NCI-H1092 (cell line): ENCODE measurements at regions not wholly inside any gene's neighbourhood (a gene's known extent, or its start where the extent isn't known, plus 50 kb on each side); places are given as distances from the start of the nearest gene placed in this dataset.

Experiments
- DNase-seq: peaks from one replicate; lab custom pipeline; 2025; lab: John Stamatoyannopoulos, UW

GRCh38 chr16:51474414-51475091, 323.5 kb upstream of the SALL1 start:
- no peak for DNase-seq

- DNase-seq, result no peak
Measured at GRCh38 chr16:51473091-51473490, 322.0 kb upstream of the SALL1 start.

- no peak for DNase-seq
Measured at GRCh38 chr16:51470492-51470891, 319.4 kb upstream of the SALL1 start.

- no peak for DNase-seq
Measured at GRCh38 chr16:51464996-51465395, 313.9 kb upstream of the SALL1 start.

- DNase-seq, result no peak
Measured at GRCh38 chr16:51461255-51461654, 310.2 kb upstream of the SALL1 start.

GRCh38 chr16:51458356-51459140, 307.5 kb upstream of the SALL1 start:
- no peak for DNase-seq

GRCh38 chr16:51457775-51458174, 306.7 kb upstream of the SALL1 start:
- DNase-seq, result no peak

- no peak for DNase-seq
Measured at GRCh38 chr16:51455398-51455797, 304.3 kb upstream of the SALL1 start.

- DNase-seq, result no peak
Measured at GRCh38 chr16:51453251-51453650, 302.2 kb upstream of the SALL1 start.

- DNase-seq, result no peak
Measured at GRCh38 chr16:51450909-51451308, 299.8 kb upstream of the SALL1 start.

- no peak for DNase-seq
Measured at GRCh38 chr16:51450376-51450775, 299.3 kb upstream of the SALL1 start.

- no peak for DNase-seq
Measured at GRCh38 chr16:51449441-51449840, 298.4 kb upstream of the SALL1 start.

- no peak for DNase-seq
Measured at GRCh38 chr16:51445250-51445649, 294.2 kb upstream of the SALL1 start.

GRCh38 chr16:51443934-51444333, 292.9 kb upstream of the SALL1 start:
- no peak for DNase-seq

- DNase-seq, result no peak
Measured at GRCh38 chr16:51442141-51442870, 291.2 kb upstream of the SALL1 start.

GRCh38 chr16:51440131-51440889, 289.2 kb upstream of the SALL1 start:
- peak; percentile 8 for DNase-seq

- DNase-seq, result no peak
Measured at GRCh38 chr16:51439271-51439670, 288.2 kb upstream of the SALL1 start.

GRCh38 chr16:51436742-51437141, 285.7 kb upstream of the SALL1 start:
- no peak for DNase-seq

GRCh38 chr16:51434567-51435198, 283.6 kb upstream of the SALL1 start:
- no peak for DNase-seq

GRCh38 chr16:51433599-51433998, 282.5 kb upstream of the SALL1 start:
- DNase-seq, result peak; percentile 60

GRCh38 chr16:51431517-51432241, 280.6 kb upstream of the SALL1 start:
- no peak for DNase-seq
